Stimulated activated CD4-positive, alpha-beta T cell treated with anti-CD3 and anti-CD28 coated beads, Interleukin-2, amount 100 ng/mL, for 4 hours (primary cell): ENCODE measurements at regions not wholly inside any gene's neighbourhood (a gene's known extent, or its start where the extent isn't known, plus 50 kb on each side); places are given as distances from the start of the nearest gene placed in this dataset.
A peak's percentile ranks its signal among the peaks of the same experiment; 100 is the strongest.
"Not testable (repeated sequence)": the region's sequence is repeated elsewhere in the genome, so short reads cannot be mapped to it uniquely, and the experiment has no call there.

Experiments used
- DNase-seq: peaks from one replicate; pipeline ENCODE4 v3.0.0-alpha.2; 2020; ENCODE audit warnings: low read depth

DNA sequence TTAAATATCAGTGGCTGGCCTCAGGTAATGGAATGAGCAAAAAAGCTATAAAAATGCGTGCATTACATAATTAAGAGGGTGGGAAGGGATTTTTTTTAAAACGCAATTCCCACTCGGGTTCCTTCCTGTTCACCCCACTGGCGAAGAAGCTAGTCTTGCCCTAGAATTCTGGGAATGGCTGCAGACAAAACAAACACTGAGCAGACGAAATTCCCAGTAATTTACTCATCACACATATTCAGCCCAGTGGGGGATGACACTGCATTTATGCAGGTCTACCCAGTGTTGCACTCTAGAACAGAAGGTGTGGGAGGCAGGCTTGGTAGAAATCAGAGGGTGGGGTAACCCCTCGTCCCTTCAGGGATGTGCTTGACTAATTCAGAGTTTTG is 2695.0 kb upstream of the DEFB115 start:
- no peak for DNase-seq

DNA sequence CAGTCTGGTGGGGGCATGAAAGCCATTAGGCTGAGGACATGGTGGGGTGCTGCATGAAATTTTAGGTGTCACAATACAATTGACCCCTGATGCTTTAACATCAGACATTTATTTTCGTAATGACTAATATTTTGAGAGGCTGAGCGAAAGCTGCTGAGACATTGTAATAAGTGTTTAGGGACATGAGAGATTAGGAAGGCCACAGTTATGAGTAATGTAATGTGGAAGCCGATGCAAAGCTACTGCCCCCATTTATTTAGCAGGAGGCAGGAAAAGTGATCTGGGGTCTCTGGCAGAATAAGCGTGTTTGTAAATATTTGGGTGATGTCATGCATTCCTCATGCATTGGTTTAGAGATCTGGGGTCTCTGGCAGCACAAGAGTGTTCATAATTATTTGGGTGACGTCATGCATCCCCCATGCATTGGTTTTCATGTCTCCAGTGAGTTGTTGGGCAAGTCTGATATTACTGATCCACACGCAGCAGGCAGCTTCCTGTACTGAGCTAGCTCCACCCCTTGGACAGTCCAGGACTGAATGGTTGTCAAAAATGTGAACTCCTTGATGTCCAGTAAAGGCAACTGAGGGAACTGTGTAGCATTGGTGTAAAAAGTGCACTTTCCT is 2694.5 kb upstream of the DEFB115 start:
- DNase-seq: not testable (repeated sequence)

DNA sequence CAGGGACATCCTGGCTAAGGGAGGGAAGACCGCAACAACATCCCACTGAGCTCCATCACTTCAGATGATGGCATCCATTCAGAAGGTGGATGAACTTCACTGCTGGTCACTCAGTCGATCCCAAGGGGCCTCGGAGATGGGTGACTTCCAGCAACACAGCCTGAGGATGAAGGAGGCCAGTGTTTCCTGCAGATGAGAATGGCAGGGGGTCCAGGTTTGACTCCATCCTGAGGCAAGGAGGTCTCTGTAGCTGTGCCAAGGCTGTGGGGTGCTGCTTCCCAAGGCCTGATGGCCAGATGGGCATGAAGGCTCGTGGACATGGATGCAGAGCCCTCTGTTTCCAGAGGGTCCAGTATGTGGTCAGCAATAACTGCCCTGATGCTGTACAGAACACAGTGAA is 2693.4 kb upstream of the DEFB115 start:
- not testable (repeated sequence) for DNase-seq

DNA sequence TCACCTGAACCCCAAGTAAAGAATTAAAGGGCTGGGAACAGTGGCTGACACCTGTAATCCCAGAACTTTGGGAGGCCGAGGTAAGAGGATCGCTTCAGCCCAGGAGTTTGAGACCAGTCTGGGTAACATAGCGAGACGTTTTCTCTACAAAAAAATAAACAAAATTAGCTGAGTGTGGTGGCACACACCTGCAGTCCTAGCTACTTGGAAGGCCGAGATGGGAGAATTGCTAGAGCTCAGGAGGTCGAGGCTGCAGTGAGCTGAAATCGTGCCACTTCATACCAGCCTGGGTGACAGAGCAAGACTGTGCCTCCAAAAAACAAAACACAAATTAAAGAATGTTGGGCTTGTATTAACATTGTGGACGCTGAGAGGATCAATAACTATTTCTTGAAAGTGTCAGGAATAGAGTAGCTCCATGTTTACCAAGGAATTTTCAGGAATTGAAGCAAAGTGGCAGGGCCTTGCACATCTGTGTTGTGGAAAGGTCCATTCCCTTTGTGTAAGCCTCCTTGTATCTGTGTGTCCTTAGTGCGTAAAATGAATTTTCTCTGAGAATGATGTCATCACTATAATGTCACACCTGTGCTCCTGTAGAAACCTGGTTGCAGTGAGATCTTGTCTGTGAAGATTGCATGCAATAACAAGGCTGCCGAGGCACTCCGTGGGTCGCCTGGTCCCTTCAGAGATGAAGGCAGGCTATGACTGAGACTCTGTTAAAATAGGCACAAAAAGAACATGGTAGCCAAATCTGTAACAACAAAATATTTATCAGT is 2692.6 kb upstream of the DEFB115 start:
- not testable (repeated sequence) for DNase-seq

DNA sequence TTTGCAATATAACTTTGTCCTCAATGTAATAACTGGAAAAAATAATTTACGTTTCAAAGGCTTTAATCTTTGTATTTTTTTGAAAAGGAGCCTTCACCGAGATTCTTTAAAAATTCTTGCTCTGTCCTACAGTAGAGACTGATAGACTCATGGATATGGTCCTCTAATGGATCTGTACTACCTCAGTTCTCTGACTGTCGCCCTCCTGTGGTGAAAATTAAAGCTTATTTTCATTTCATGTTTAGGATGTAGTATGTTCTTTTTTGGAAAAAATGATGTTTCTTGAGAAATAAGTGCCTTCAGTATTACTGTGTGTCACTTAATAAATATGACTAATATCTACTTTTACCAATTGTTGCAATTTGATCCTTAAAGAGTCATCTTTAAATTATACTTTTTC is 2681.5 kb upstream of the DEFB115 start:
- not testable (repeated sequence) for DNase-seq

DNA sequence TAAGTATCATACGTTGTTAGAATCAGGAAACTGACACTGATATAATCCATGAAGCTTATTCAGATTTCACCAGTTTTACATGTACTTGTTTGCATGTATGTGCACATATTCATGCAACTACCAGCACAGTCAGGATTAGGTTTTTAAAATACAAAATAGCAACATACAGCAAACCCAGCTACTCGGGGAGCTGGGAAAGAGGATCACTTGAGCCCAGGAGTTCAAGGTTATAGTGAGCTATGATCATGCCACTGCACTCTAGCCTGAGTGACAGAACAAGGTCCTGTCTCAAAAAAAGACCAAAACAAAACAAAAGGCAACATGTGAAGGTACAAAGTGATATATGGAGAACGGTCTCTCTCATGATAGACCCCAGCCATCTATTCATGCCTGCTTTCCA is 2665.8 kb upstream of the DEFB115 start:
- DNase-seq: not testable (repeated sequence)

DNA sequence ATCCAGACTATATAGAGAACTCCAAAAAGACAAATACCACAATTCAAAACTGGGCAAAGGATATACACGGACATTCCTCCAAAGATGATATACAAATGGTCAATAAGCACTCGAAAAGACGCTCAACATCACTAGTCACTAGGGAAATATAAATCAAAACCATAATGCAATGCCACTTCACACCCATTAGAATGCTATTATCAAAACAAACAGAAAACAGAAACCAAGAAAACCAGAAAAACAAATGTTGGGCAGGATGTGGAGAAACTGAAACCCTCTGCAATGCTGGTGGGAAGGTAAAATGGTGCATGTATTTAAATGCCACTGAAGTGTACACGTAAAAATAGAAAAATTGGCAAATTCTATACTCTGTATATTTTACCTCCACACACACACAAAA is 2664.1 kb upstream of the DEFB115 start:
- DNase-seq: not testable (repeated sequence)

DNA sequence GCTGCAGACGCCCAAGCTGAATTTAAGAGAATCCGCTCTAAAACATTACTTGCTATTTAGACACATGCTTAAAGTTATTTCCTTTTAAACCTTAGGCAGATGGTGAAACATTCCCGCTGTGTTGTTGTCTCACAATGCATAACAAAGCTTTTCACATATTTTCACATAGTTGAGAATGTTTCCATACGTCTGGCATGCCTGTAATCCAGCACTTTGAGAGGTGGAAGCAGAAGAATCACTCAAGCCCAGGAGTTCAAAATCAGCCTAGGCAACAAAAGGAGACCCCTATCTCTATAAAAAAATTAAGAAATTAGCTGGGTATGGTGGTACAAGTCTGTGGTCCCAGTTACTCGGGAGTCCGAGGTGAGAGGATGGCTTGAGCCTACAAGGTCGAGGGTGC is 2663.0 kb upstream of the DEFB115 start:
- not testable (repeated sequence) for DNase-seq

DNA sequence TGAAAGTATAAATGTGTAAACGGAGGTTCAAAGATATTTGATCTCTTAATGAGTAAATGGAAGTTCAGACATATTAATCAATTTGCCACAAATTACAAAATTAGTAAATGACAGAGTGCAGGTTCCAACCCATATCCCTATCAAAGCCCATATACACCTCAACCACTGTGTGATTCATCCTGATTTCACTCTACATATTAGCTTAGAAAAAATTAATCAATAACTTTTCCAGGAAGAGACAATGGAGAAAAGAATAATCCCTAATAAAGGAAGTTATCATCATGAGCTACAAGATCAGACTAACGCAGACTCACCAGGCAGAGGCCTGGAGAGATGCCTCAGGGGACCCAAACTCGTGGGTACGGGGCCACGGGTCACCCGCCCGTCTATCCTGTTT is 2655.5 kb upstream of the DEFB115 start:
- DNase-seq: not testable (repeated sequence)

DNA sequence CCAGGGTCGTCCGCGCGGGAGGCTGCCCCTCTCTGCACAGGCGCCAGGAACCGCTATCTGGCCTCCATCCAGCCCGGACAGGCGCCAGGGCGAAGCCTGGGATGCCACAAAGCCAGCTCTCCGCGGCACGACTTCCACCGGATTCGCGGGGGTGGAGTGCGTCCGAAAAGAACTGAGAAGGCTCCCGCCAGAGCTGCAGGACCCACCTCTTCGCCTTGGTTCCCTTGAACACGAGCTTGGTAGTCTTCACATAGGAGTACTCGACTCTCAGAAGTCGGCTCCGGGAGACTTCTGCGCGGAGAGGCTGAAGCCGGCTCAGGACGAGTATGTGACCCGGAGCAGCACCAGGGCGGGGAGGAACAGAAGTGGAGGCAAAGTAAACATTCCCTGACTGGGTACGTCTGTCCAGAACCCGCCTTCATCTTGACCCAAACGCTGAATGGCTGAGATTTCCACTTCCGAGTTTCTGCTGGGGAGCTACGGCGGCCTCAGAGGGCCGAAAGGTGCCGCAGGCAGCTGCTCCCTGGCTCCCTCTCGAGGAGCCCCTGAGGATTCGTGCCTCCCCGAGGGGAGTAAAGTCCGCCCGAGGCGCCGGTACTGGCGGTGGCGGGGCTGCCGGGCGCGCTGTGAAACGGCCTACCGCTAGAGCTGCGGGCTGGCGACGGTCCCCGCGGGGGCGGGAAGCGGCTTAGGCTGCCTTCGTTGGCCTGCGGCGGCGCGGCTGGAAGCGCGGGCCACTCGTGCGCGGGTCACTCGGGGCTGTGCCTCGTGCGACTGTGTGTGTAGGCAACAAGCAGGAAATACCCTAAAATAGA is 2654.9 kb upstream of the DEFB115 start:
- peak; percentile 66 for DNase-seq

DNA sequence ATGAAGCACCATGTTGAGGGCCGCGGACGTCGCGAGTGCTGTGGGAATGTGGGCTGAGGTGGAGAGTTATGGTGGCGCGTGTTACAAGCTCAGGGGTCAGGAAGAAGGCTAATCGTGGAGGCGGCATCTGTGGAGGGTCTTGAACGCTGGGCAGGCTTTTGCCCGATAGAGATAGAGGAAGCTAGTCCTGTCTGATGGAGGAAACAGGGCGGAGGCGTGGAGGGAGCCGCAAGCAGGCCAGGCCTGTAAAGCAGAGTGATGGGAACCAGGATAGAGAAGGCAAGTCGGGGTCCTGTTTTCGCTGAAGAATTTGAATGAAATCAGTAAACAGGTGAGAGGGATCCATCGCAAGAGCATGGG is 2654.3 kb upstream of the DEFB115 start:
- not testable (repeated sequence) for DNase-seq

DNA sequence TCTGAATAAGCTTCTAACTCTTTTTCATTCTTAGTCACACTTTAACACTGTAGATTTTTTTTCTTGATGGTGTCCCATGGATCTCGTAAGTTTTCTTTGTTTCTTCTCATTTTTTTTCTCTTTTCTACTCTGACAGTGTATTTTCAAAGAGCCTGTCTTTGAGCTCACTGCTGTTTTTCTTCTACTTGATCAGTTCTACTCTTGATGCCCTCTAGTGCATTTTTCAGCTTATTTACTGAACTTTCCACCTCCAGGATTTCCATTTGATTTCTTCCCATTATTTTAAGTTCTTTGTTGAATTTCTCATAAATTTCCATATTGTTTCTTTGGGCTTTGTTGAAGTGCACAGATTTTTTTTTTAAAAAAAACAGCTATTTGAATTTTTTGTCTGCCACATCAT is 2641.1 kb upstream of the DEFB115 start:
- DNase-seq: no peak

DNA sequence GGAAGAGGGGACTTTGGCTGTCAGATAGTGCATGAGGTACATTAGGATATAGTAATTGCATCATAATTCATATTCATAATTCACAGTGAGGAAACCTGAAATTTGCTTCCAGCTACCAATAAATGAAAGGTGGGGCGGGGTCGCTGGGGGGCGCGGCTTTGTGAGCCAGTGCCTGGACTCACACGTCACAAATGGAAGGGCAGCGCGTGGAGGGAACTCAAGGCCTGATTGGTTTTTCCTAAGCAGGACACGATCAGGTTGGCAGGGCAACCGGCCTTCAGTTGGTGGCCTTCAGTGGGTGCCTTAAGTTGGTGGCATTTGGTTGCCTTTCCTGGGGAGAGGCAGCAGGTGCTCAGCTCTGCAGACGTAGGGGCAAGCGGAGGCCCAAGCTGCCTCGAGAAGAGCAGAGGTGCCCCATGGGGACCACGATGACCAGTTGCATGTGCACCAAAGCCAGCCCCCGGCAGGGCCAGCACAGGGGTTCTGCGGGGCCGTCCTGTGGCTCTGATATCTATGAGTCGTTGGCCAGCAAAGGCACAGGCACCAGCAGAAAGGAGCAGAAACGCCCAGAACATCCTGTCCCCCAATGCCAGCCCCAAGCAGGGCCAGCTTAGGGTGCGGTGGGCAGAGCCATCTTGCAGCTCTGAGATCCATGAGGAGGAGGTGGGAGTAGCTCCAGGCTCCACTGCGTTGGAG is 2637.4 kb upstream of the DEFB115 start:
- not testable (repeated sequence) for DNase-seq

DNA sequence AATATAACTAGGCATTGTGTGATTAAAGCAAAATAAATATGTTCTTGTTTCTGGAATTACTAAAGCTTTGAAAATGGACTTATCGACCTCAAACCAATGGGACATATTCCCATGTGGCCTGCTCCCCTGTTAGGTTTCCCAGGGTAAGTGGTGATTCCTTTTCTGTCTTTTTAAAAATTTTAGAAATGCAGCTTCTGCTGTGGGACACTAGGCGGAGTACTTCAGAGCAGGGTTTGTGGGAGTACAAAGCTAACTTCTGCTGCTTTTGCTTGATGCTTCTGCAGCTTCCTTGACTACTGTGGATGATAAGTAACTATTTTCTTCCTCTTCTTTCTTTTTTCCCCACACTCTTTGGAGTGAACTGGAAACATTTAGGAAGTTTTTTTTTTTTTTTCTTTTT is 2632.4 kb upstream of the DEFB115 start:
- not testable (repeated sequence) for DNase-seq

DNA sequence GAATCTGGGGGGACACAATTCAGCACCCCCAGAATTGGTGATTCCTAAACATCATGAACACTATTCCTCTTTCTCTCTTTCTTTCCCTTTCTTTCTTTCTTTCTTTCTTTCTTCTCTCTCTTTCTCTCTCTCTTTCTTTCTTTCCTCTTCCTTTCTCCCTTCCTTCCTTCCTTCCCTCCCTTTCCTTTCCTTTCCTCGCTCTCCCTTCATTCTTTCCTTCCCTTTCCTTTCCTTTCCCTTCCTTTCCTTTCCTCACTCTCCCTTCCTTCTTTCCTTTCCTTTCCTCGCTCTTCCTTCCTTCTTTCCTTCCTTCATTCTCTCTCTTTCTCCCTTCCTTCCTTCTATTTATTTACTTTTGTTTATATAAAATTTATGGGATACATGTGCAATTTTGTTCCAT is 2616.6 kb upstream of the DEFB115 start:
- DNase-seq: not testable (repeated sequence)
